ENCODE measurements at regions not wholly inside any gene's neighbourhood (a gene's known extent, or its start where the extent isn't known, plus 50 kb on each side); places are given as distances from the start of the nearest gene placed in this dataset.

- TF ChIP-seq, protein P1, sequence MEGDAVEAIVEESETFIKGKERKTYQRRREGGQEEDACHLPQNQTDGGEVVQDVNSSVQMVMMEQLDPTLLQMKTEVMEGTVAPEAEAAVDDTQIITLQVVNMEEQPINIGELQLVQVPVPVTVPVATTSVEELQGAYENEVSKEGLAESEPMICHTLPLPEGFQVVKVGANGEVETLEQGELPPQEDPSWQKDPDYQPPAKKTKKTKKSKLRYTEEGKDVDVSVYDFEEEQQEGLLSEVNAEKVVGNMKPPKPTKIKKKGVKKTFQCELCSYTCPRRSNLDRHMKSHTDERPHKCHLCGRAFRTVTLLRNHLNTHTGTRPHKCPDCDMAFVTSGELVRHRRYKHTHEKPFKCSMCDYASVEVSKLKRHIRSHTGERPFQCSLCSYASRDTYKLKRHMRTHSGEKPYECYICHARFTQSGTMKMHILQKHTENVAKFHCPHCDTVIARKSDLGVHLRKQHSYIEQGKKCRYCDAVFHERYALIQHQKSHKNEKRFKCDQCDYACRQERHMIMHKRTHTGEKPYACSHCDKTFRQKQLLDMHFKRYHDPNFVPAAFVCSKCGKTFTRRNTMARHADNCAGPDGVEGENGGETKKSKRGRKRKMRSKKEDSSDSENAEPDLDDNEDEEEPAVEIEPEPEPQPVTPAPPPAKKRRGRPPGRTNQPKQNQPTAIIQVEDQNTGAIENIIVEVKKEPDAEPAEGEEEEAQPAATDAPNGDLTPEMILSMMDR (IDR thresholded peaks at IDR 0.05), result no peak
- H3K9me3 ChIP-seq (ENCODE audit: control insufficient read depth, insufficient read depth, low read length), result no peaks in the 10 kb centered on the region
- H3K27ac ChIP-seq (ENCODE audit: low read length), result no peak overlapping the region
- WGBS (ENCODE audit: insufficient coverage), result 81% methylated on average over 4 of the region's 4 CpGs
- DNase-seq, result no peak
- no peaks in the 10 kb centered on the region for H3K36me3 ChIP-seq (ENCODE audit: control insufficient read depth, insufficient read depth, low read length)
- H3K4me1 Mint-ChIP-seq, result no peaks in the 10 kb centered on the region
- no peaks in the 10 kb centered on the region for H3K36me3 Mint-ChIP-seq
- no peak overlapping the region for H3K27ac Mint-ChIP-seq
- no peak overlapping the region for H3K4me3 Mint-ChIP-seq
- H3K9me3 Mint-ChIP-seq, result no peaks in the 10 kb centered on the region
- no peak overlapping the region for H3K4me3 ChIP-seq (ENCODE audit: low read length)
- no peak for ATAC-seq
- H3K27me3 ChIP-seq (ENCODE audit: control insufficient read depth, insufficient read depth, low read length), result no peaks in the 10 kb centered on the region
- peaks cover 9 to 12% of the 10 kb centered on the region in 2 donors for H3K27me3 Mint-ChIP-seq (ENCODE audit: low read depth in 2 of 2)
- intact Hi-C loops (cut with micrococcal nuclease), result loop anchor here (10.0 kb wide), 1 partner anchor 59 kb away; no protein-coding TSS in a partner anchor
- no peaks in the 10 kb centered on the region for H3K4me1 ChIP-seq (ENCODE audit: control insufficient read depth, insufficient read depth, low read length)
Measured at GRCh38 chr9:38153910-38154291, 84.9 kb upstream of the SHB start.

GRCh38 chr9:38153152-38153909, 84.3 kb upstream of the SHB start:
- Mint-ChIP-seq H3K27ac (no peak overlapping the region), H3K27me3 (ENCODE audit: low read depth in 2 of 2) (peaks cover 13 to 18% of the 10 kb centered on the region in 2 donors), H3K4me3 (no peak overlapping the region), H3K36me3 (no peaks in the 10 kb centered on the region), H3K9me3 (no peaks in the 10 kb centered on the region), H3K4me1 (no peaks in the 10 kb centered on the region)
- Histone ChIP-seq H3K9me3 (ENCODE audit: control insufficient read depth, insufficient read depth, low read length) (no peaks in the 10 kb centered on the region), H3K27me3 (ENCODE audit: control insufficient read depth, insufficient read depth, low read length) (no peaks in the 10 kb centered on the region), H3K4me3 (ENCODE audit: low read length) (no peak overlapping the region), H3K36me3 (ENCODE audit: control insufficient read depth, insufficient read depth, low read length) (no peaks in the 10 kb centered on the region), H3K27ac (ENCODE audit: low read length) (no peak overlapping the region), H3K4me1 (ENCODE audit: control insufficient read depth, insufficient read depth, low read length) (no peaks in the 10 kb centered on the region)
- TF ChIP-seq, protein P1 (IDR thresholded peaks at IDR 0.05), result no peak
- ATAC-seq (no peak), DNase-seq (no peak)
- WGBS (ENCODE audit: insufficient coverage), result 89% methylated on average over 6 of the region's 6 CpGs
- intact Hi-C loops (cut with micrococcal nuclease), result loop anchor here (10.0 kb wide), 1 partner anchor 59 kb away; no protein-coding TSS in a partner anchor

DNA sequence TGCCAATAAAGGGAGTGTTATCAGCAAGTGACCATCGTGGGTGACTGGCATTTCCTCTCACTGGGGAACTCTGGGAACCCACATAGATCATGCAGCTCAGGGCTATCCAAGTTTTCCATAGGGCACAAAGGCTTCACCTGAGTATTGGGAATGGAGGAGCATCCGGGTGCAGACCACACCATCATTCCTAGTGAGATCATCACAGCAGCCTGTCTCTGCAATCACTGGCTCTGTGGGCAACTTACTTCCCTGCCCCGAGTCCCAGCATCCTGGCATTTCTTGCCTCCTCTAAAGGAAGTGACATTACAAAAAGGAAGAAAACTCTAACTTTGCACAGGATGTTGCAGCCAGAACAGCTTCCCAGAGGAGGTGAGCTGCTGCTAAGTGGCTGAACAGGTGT, 80.6 kb upstream of the SHB start:
- 29% methylated on average over 3 of the region's 3 CpGs for WGBS (ENCODE audit: insufficient coverage)
- no peak overlapping the region for H3K27ac Mint-ChIP-seq
- Histone ChIP-seq H3K36me3 (ENCODE audit: control insufficient read depth, insufficient read depth, low read length) (no peaks in the 10 kb centered on the region), H3K27ac (ENCODE audit: low read length) (no peak overlapping the region), H3K9me3 (ENCODE audit: control insufficient read depth, insufficient read depth, low read length) (no peaks in the 10 kb centered on the region), H3K4me1 (ENCODE audit: control insufficient read depth, insufficient read depth, low read length) (no peaks in the 10 kb centered on the region), H3K4me3 (ENCODE audit: low read length) (no peak overlapping the region), H3K27me3 (ENCODE audit: control insufficient read depth, insufficient read depth, low read length) (no peaks in the 10 kb centered on the region)
- H3K9me3 Mint-ChIP-seq, result no peaks in the 10 kb centered on the region
- no peak overlapping the region for H3K4me3 Mint-ChIP-seq
- H3K36me3 Mint-ChIP-seq, result no peaks in the 10 kb centered on the region
- DNase-seq (no peak), ATAC-seq (no peak)
- peaks cover 19 to 20% of the 10 kb centered on the region in 2 donors for H3K27me3 Mint-ChIP-seq (ENCODE audit: low read depth in 2 of 2)
- intact Hi-C loops (cut with micrococcal nuclease), result loop anchor here (10.0 kb wide), 1 partner anchor 55 kb away; no protein-coding TSS in a partner anchor
- TF ChIP-seq, protein P1 (IDR thresholded peaks at IDR 0.05), result no peak
- H3K4me1 Mint-ChIP-seq, result no peaks in the 10 kb centered on the region

- Mint-ChIP-seq H3K27me3 (ENCODE audit: low read depth in 2 of 2) (peaks cover 31 to 40% of the 10 kb centered on the region in 2 donors), H3K9me3 (no peaks in the 10 kb centered on the region), H3K27ac (no peak overlapping the region), H3K4me3 (no peak overlapping the region), H3K36me3 (no peaks in the 10 kb centered on the region), H3K4me1 (no peaks in the 10 kb centered on the region)
- DNase-seq (no peak), ATAC-seq (no peak)
- no peak overlapping the region for H3K4me3 ChIP-seq (ENCODE audit: low read length)
- TF ChIP-seq, protein P1 (IDR thresholded peaks at IDR 0.05), result no peak
- intact Hi-C loops (cut with micrococcal nuclease), result no loop called here
- no peaks in the 10 kb centered on the region for H3K9me3 ChIP-seq (ENCODE audit: control insufficient read depth, insufficient read depth, low read length)
- no peaks in the 10 kb centered on the region for H3K36me3 ChIP-seq (ENCODE audit: control insufficient read depth, insufficient read depth, low read length)
- H3K27me3 ChIP-seq (ENCODE audit: control insufficient read depth, insufficient read depth, low read length), result peaks cover 2% of the 10 kb centered on the region
- no peak overlapping the region for H3K27ac ChIP-seq (ENCODE audit: low read length)
- 89% methylated on average over 8 of the region's 8 CpGs for WGBS (ENCODE audit: insufficient coverage)
- no peaks in the 10 kb centered on the region for H3K4me1 ChIP-seq (ENCODE audit: control insufficient read depth, insufficient read depth, low read length)
Measured at GRCh38 chr9:38146844-38147243, 77.8 kb upstream of the SHB start.
